ENCODE measurements at regions not wholly inside any gene's neighbourhood (a gene's known extent, or its start where the extent isn't known, plus 50 kb on each side); places are given as distances from the start of the nearest gene placed in this dataset.

DNA sequence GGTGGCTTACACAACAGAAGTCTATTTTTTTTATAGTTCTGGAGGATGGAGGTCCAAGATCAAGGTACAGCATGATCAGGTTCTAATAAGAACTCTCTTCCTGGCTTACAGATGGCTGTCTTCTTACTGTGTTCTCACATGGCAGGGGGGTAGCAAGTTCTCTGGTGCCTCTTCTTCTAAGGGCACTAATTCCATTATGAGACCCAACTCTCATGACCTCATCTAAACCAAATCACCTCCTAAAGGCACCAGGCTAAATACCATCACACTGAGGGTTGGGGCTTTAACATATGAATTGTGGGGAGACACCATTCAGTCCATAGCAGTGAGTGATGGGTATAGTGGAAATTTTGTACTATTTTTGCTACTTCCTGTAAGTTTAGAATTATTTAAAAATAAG, 75.2 kb upstream of the SLC4A7 start:
- Histone ChIP-seq H2AFZ (ENCODE audit: low read length) (no peak overlapping the region), H2BK15ac (ENCODE audit: low read length) (no peak overlapping the region), H3K23me2 (ENCODE audit: low read depth, low read length) (no peaks in the 10 kb centered on the region), H3K56ac (replicated peaks; ENCODE audit: insufficient read length, low read depth, low read length) (no peak overlapping the region), H3K4me2 (ENCODE audit: insufficient read depth in 1 of 2, low read depth in 2 of 2, low read length in 2 of 2) (no peak overlapping the region), H3K4ac (replicated peaks; ENCODE audit: insufficient read length, low read depth, low read length) (no peak overlapping the region), H4K8ac (ENCODE audit: extremely low read depth, insufficient read depth, low read length) (no peak overlapping the region), H3K79me2 (ENCODE audit: control insufficient read depth in 1 of 2, insufficient read depth in 2 of 2, low read length in 2 of 2) (no peaks in the 10 kb centered on the region), H3K14ac (ENCODE audit: insufficient read length) (no peak overlapping the region), H3K18ac (ENCODE audit: extremely low read depth, low read length) (no peak overlapping the region), H3K9ac (replicated peaks in 1 of 4; ENCODE audit: extremely low read depth in 1 of 4, low read depth in 3 of 4, low read length in 3 of 4) (no peak overlapping the region), H3K79me1 (ENCODE audit: low read depth, low read length) (no peaks in the 10 kb centered on the region; the same call in 1 of the 2 replicates), H2AK5ac (ENCODE audit: low read depth, low read length) (no peak overlapping the region), H3K9me3 (ENCODE audit: insufficient read depth in 2 of 2, low read depth in 1 of 2, low read length in 1 of 2) (0 out of 4 replicates have a peak, but pooled peaks cover 0 to 2% of the 10 kb centered on the region in 2 experiments), H3K4me1 (replicated peaks in 1 of 4; ENCODE audit: control insufficient read depth in 3 of 4, insufficient read depth in 4 of 4, low read length in 3 of 4) (peaks cover 0 to 3% (median under 1%) of the 10 kb centered on the region in 4 experiments; a peak in 2 of 7 replicates), H3K23ac (ENCODE audit: insufficient read length) (no peak overlapping the region), H4K20me1 (replicated peaks in 1 of 2; ENCODE audit: control insufficient read depth in 1 of 2, insufficient read depth in 2 of 2, low read length in 2 of 2) (no peaks in the 10 kb centered on the region), H3K4me3 (ENCODE audit: extremely low read depth in 1 of 4, insufficient read depth in 2 of 4, low read depth in 3 of 4, low read length in 4 of 4) (no peak overlapping the region), H2BK20ac (ENCODE audit: low read length) (no peak overlapping the region), H2BK5ac (ENCODE audit: low read depth, low read length) (no peak overlapping the region), H3K27me3 (replicated peaks in 1 of 4; ENCODE audit: control insufficient read depth in 3 of 4, extremely low read depth in 1 of 4, insufficient read depth in 3 of 4, low read length in 3 of 4) (no peaks in the 10 kb centered on the region), H4K5ac (ENCODE audit: insufficient read length, low read depth, low read length) (no peak overlapping the region), H3K27ac (ENCODE audit: low read depth, low read length) (no peak overlapping the region), H4K91ac (replicated peaks; ENCODE audit: insufficient read length, low read length) (no peak overlapping the region), H2BK120ac (replicated peaks; ENCODE audit: low read depth, low read length) (no peak overlapping the region), H3K36me3 (ENCODE audit: control insufficient read depth in 2 of 4, insufficient read depth in 4 of 4, low read length in 3 of 4) (no peaks in the 10 kb centered on the region), H2BK12ac (ENCODE audit: low read depth, low read length) (no peak overlapping the region)
- ChIA-PET CTCF (ENCODE audit: partially characterized antibody) (no interaction called here), POLR2A (ENCODE audit: partially characterized antibody) (no interaction called here)
- DNase-seq (ENCODE audit: low read depth in 1 of 2, low spot score in 2 of 2), result no peak
- no peak for TF ChIP-seq SIRT6 (IDR thresholded peaks at IDR 0.05; ENCODE audit: low read length)
- FAIRE-seq, result no peak

Data from H1 (cell line).